ENCODE measurements at regions not wholly inside any gene's neighbourhood (a gene's known extent, or its start where the extent isn't known, plus 50 kb on each side); places are given as distances from the start of the nearest gene placed in this dataset.

- Histone ChIP-seq H3K4me3 (ENCODE audit: low read length) (no peak overlapping the region), H3K36me3 (ENCODE audit: insufficient read depth, low read length) (no peaks in the 10 kb centered on the region), H3K9me3 (ENCODE audit: low read length) (no peaks in the 10 kb centered on the region), H3F3A (ENCODE audit: insufficient read depth, low read length, poor library complexity, severe bottlenecking) (no peaks in the 10 kb centered on the region), H4K20me1 (ENCODE audit: insufficient read depth) (no peaks in the 10 kb centered on the region), H3K9me2 (ENCODE audit: insufficient read depth, low read length) (no peaks in the 10 kb centered on the region), H3K9ac (ENCODE audit: low read length) (no peak overlapping the region), H2AFZ (ENCODE audit: low read depth, low read length) (no peak overlapping the region), H3K4me2 (ENCODE audit: low read length) (no peak overlapping the region), H3K79me2 (replicated peaks; ENCODE audit: insufficient read depth, low read length) (no peaks in the 10 kb centered on the region), H3K27ac (ENCODE audit: low read length) (no peak overlapping the region), H3K27me3 (ENCODE audit: insufficient read depth, low read depth, low read length) (no peaks in the 10 kb centered on the region)
- no peak for TF ChIP-seq MXI1 (conservative IDR thresholded peaks at IDR 0.05; ENCODE audit: poor library complexity, severe bottlenecking)
These were observed 84.1 kb upstream of the SLC38A2 start for GRCh38 chr12:46456356-46457334.

GRCh38 chr12:46455648-46456352 lies 83.2 kb upstream of the SLC38A2 start:
- no peaks in the 10 kb centered on the region for H3K36me3 ChIP-seq (ENCODE audit: insufficient read depth, low read length)
- no peak overlapping the region for H3K4me3 ChIP-seq (ENCODE audit: low read length)
- no peaks in the 10 kb centered on the region for H3K9me3 ChIP-seq (ENCODE audit: low read length)
- no peaks in the 10 kb centered on the region for H3F3A ChIP-seq (ENCODE audit: insufficient read depth, low read length, poor library complexity, severe bottlenecking)
- H3K79me2 ChIP-seq (replicated peaks; ENCODE audit: insufficient read depth, low read length) = no peaks in the 10 kb centered on the region
- H3K9ac ChIP-seq (ENCODE audit: low read length) = no peak overlapping the region
- H4K20me1 ChIP-seq (ENCODE audit: insufficient read depth) = no peaks in the 10 kb centered on the region
- no peak overlapping the region for H3K27ac ChIP-seq (ENCODE audit: low read length)
- no peaks in the 10 kb centered on the region for H3K9me2 ChIP-seq (ENCODE audit: insufficient read depth, low read length)
- H3K27me3 ChIP-seq (ENCODE audit: insufficient read depth, low read depth, low read length) = no peaks in the 10 kb centered on the region
- no peak overlapping the region for H2AFZ ChIP-seq (ENCODE audit: low read depth, low read length)
- TF ChIP-seq RAD21 (conservative IDR thresholded peaks at IDR 0.05) (no peak), TAF1 (IDR thresholded peaks at IDR 0.05; ENCODE audit: low read depth) (no peak), MXI1 (conservative IDR thresholded peaks at IDR 0.05; ENCODE audit: poor library complexity, severe bottlenecking) (no peak), SMC3 (conservative IDR thresholded peaks at IDR 0.05; ENCODE audit: poor library complexity) (no peak), EZH2 (IDR thresholded peaks at IDR 0.05; ENCODE audit: borderline replicate concordance, insufficient read depth, low read length, poor library complexity, severe bottlenecking) (no peak), POLR2AphosphoS5 (IDR thresholded peaks at IDR 0.05) (no peak), EP300 (conservative IDR thresholded peaks at IDR 0.05; ENCODE audit: poor library complexity, severe bottlenecking) (no peak)
- TF ChIP-seq, protein P1, sequence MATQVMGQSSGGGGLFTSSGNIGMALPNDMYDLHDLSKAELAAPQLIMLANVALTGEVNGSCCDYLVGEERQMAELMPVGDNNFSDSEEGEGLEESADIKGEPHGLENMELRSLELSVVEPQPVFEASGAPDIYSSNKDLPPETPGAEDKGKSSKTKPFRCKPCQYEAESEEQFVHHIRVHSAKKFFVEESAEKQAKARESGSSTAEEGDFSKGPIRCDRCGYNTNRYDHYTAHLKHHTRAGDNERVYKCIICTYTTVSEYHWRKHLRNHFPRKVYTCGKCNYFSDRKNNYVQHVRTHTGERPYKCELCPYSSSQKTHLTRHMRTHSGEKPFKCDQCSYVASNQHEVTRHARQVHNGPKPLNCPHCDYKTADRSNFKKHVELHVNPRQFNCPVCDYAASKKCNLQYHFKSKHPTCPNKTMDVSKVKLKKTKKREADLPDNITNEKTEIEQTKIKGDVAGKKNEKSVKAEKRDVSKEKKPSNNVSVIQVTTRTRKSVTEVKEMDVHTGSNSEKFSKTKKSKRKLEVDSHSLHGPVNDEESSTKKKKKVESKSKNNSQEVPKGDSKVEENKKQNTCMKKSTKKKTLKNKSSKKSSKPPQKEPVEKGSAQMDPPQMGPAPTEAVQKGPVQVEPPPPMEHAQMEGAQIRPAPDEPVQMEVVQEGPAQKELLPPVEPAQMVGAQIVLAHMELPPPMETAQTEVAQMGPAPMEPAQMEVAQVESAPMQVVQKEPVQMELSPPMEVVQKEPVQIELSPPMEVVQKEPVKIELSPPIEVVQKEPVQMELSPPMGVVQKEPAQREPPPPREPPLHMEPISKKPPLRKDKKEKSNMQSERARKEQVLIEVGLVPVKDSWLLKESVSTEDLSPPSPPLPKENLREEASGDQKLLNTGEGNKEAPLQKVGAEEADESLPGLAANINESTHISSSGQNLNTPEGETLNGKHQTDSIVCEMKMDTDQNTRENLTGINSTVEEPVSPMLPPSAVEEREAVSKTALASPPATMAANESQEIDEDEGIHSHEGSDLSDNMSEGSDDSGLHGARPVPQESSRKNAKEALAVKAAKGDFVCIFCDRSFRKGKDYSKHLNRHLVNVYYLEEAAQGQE (IDR thresholded peaks at IDR 0.05; ENCODE audit: borderline replicate concordance) = no peak
- TF ChIP-seq, protein P2, sequence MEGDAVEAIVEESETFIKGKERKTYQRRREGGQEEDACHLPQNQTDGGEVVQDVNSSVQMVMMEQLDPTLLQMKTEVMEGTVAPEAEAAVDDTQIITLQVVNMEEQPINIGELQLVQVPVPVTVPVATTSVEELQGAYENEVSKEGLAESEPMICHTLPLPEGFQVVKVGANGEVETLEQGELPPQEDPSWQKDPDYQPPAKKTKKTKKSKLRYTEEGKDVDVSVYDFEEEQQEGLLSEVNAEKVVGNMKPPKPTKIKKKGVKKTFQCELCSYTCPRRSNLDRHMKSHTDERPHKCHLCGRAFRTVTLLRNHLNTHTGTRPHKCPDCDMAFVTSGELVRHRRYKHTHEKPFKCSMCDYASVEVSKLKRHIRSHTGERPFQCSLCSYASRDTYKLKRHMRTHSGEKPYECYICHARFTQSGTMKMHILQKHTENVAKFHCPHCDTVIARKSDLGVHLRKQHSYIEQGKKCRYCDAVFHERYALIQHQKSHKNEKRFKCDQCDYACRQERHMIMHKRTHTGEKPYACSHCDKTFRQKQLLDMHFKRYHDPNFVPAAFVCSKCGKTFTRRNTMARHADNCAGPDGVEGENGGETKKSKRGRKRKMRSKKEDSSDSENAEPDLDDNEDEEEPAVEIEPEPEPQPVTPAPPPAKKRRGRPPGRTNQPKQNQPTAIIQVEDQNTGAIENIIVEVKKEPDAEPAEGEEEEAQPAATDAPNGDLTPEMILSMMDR (IDR thresholded peaks at IDR 0.05; ENCODE audit: poor library complexity, severe bottlenecking) = no peak
- H3K4me2 ChIP-seq (ENCODE audit: low read length) = no peak overlapping the region
